K562 (cell line): ENCODE measurements at regions not wholly inside any gene's neighbourhood (a gene's known extent, or its start where the extent isn't known, plus 50 kb on each side); places are given as distances from the start of the nearest gene placed in this dataset.

Experiments
- BMI1 ChIP-seq: fragments of 150-350 bp; IDR thresholded peaks from 2 replicates; pipeline ENCODE4 v1.6.1; 2014; ENCODE audit warnings: low read length
- CC2D1A ChIP-seq: fragments of 450-650 bp; IDR thresholded peaks from 2 replicates; pipeline ENCODE4 v1.6.1; 2017; ENCODE audit warnings: mild to moderate bottlenecking
- CHD1 ChIP-seq: fragments of 200-600 bp; sonication (generic); IDR thresholded peaks from one replicate; pipeline ENCODE4 v1.6.1; 2012; ENCODE audit warnings: mild to moderate bottlenecking, moderate library complexity, low read length, inconsistent platforms
- DACH1 ChIP-seq: fragments of 450-650 bp; IDR thresholded peaks from 2 replicates; pipeline ENCODE4 v1.6.1; 2018; ENCODE audit not compliant: partially characterized antibody
- FOXA3 ChIP-seq, 2 experiments: fragments of 450-650 bp in 1 of 2; sonication (generic) in 1 of 2; formaldehyde crosslinking; IDR thresholded peaks in 1 of 2; conservative IDR thresholded peaks in 1 of 2; 2 replicates each; pipeline versions ENCODE4 v1.4.0 to v1.8.0; 2020 to 2022; ENCODE audit warnings: mild to moderate bottlenecking in 2 of 2, missing genetic modification reagents in 1 of 2
- FOXK1 ChIP-seq: sonication (generic); formaldehyde crosslinking; IDR thresholded peaks from 2 replicates; pipeline ENCODE4 v1.8.0; 2022; ENCODE audit warnings: missing genetic modification reagents, mild to moderate bottlenecking, borderline replicate concordance
- KHSRP ChIP-seq: fragments of 450-650 bp; IDR thresholded peaks from 2 replicates; pipeline ENCODE4 v1.6.1; 2017
- NRF1 ChIP-seq, 2 experiments: fragments of 450-650 bp; IDR thresholded peaks in 1 of 2; conservative IDR thresholded peaks in 1 of 2; 2 replicates each; pipeline ENCODE4 v1.6.1; 2014; ENCODE audit warnings: mild to moderate bottlenecking in 2 of 2
- RBBP5 ChIP-seq: fragments of 200-600 bp; sonication (generic); IDR thresholded peaks from 2 replicates; pipeline ENCODE4 v1.6.1; 2012; ENCODE audit warnings: borderline replicate concordance, mild to moderate bottlenecking, low read length, control low read depth, inconsistent platforms; ENCODE audit not compliant: insufficient read depth, poor library complexity, severe bottlenecking
- SIN3B ChIP-seq: fragments of 450-650 bp; IDR thresholded peaks from 2 replicates; pipeline ENCODE4 v1.6.1; 2017; ENCODE audit warnings: low read depth, mild to moderate bottlenecking, moderate library complexity
- STAT5B ChIP-seq: fragments of 250-450 bp; sonication (Bioruptor Pico); IDR thresholded peaks from 2 replicates; pipeline ENCODE4 v1.8.0; 2021; ENCODE audit warnings: mild to moderate bottlenecking, inconsistent platforms
- TAF9B ChIP-seq: fragments of 450-650 bp; IDR thresholded peaks from 2 replicates; pipeline ENCODE4 v1.6.1; 2018; ENCODE audit warnings: mild to moderate bottlenecking; ENCODE audit not compliant: partially characterized antibody
- ZNF143 ChIP-seq: sonication (generic); formaldehyde crosslinking; IDR thresholded peaks from 2 replicates; pipeline ENCODE4 v1.9.0; 2022; ENCODE audit warnings: mild to moderate bottlenecking, missing genetic modification reagents
- ZNF408 ChIP-seq: fragments of 250-450 bp; sonication (Bioruptor Pico); IDR thresholded peaks from 2 replicates; pipeline ENCODE4 v1.4.0; 2020; ENCODE audit warnings: low read depth, mild to moderate bottlenecking, moderate library complexity
- ZNF76 ChIP-seq: fragments of 250-450 bp; sonication (Bioruptor Pico); IDR thresholded peaks from 2 replicates; pipeline ENCODE4 v1.4.0; 2020; ENCODE audit warnings: mild to moderate bottlenecking, moderate library complexity, borderline replicate concordance
- ZSCAN29 ChIP-seq: fragments of 450-650 bp; IDR thresholded peaks from 2 replicates; pipeline ENCODE4 v1.6.1; 2017
- TF ChIP-seq, protein P1 (sequence below): fragments of 450-650 bp; IDR thresholded peaks from 2 replicates; pipeline ENCODE4 v1.7.1; 2018; ENCODE audit warnings: mild to moderate bottlenecking, low read depth; ENCODE audit not compliant: partially characterized antibody
- TF ChIP-seq, protein P2 (sequence below): sonication (generic); formaldehyde crosslinking; IDR thresholded peaks from 2 replicates; pipeline ENCODE4 v1.8.0; 2022; ENCODE audit warnings: missing genetic modification reagents, mild to moderate bottlenecking, borderline replicate concordance
- TF ChIP-seq, protein P3 (sequence below): sonication (generic); formaldehyde crosslinking; IDR thresholded peaks from 2 replicates; pipeline ENCODE4 v1.8.0; 2022; ENCODE audit warnings: mild to moderate bottlenecking, missing genetic modification reagents, borderline replicate concordance
- TF ChIP-seq, protein P4 (sequence below): fragments of 450-650 bp; formaldehyde crosslinking; IDR thresholded peaks from 2 replicates; pipeline ENCODE4 v1.4.0; 2020; ENCODE audit warnings: mild to moderate bottlenecking, moderate library complexity

DNA sequence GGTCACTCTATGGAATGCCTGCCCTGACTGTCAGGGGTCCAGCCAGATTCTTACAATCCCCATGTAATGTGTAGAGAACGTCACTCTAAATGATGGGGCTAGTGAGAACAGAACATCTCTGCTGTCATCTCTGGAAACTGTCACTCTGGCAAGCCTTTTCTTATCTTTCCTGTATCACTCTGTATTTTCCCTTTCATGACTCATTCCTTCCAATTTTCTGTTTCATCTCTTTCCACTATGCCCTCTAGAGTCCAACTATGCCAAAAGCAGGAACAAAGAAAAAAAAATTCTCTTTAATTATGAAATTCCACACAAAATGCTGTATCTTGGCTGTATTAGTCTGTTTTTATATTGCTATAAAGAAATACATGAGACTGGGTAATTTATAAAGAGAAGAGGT is 608.8 kb downstream of the ADCYAP1 start (continued):
- TF ChIP-seq, protein P1, sequence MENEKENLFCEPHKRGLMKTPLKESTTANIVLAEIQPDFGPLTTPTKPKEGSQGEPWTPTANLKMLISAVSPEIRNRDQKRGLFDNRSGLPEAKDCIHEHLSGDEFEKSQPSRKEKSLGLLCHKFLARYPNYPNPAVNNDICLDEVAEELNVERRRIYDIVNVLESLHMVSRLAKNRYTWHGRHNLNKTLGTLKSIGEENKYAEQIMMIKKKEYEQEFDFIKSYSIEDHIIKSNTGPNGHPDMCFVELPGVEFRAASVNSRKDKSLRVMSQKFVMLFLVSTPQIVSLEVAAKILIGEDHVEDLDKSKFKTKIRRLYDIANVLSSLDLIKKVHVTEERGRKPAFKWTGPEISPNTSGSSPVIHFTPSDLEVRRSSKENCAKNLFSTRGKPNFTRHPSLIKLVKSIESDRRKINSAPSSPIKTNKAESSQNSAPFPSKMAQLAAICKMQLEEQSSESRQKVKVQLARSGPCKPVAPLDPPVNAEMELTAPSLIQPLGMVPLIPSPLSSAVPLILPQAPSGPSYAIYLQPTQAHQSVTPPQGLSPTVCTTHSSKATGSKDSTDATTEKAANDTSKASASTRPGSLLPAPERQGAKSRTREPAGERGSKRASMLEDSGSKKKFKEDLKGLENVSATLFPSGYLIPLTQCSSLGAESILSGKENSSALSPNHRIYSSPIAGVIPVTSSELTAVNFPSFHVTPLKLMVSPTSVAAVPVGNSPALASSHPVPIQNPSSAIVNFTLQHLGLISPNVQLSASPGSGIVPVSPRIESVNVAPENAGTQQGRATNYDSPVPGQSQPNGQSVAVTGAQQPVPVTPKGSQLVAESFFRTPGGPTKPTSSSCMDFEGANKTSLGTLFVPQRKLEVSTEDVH, result peak; percentile 49
- TF ChIP-seq ZNF76 (0 out of 2 replicates have a peak, but pooled peaks have one; percentile 31), ZNF408 (CRISPR knock-in tag) (no peak), KHSRP (no peak), FOXA3 (CRISPR knock-in tag; conservative IDR thresholded peaks at IDR 0.05 in 1 of 2, IDR thresholded peaks at IDR 0.05 in 1 of 2) (no peak), RBBP5 (no peak), SIN3B (no peak), ZSCAN29 (no peak), STAT5B (CRISPR knock-in tag) (no peak), DACH1 (no peak), NRF1 (conservative IDR thresholded peaks at IDR 0.05 in 1 of 2, IDR thresholded peaks at IDR 0.05 in 1 of 2) (no peak), ZNF143 (CRISPR knock-in tag) (no peak), BMI1 (no peak), CHD1 (no peak), FOXK1 (CRISPR knock-in tag) (no peak), TAF9B (no peak), CC2D1A (0 out of 2 replicates have a peak, but pooled peaks have one; percentile 35)
- TF ChIP-seq, protein P2, sequence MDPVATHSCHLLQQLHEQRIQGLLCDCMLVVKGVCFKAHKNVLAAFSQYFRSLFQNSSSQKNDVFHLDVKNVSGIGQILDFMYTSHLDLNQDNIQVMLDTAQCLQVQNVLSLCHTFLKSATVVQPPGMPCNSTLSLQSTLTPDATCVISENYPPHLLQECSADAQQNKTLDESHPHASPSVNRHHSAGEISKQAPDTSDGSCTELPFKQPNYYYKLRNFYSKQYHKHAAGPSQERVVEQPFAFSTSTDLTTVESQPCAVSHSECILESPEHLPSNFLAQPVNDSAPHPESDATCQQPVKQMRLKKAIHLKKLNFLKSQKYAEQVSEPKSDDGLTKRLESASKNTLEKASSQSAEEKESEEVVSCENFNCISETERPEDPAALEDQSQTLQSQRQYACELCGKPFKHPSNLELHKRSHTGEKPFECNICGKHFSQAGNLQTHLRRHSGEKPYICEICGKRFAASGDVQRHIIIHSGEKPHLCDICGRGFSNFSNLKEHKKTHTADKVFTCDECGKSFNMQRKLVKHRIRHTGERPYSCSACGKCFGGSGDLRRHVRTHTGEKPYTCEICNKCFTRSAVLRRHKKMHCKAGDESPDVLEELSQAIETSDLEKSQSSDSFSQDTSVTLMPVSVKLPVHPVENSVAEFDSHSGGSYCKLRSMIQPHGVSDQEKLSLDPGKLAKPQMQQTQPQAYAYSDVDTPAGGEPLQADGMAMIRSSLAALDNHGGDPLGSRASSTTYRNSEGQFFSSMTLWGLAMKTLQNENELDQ (CRISPR knock-in tag), result no peak
- TF ChIP-seq, protein P3, sequence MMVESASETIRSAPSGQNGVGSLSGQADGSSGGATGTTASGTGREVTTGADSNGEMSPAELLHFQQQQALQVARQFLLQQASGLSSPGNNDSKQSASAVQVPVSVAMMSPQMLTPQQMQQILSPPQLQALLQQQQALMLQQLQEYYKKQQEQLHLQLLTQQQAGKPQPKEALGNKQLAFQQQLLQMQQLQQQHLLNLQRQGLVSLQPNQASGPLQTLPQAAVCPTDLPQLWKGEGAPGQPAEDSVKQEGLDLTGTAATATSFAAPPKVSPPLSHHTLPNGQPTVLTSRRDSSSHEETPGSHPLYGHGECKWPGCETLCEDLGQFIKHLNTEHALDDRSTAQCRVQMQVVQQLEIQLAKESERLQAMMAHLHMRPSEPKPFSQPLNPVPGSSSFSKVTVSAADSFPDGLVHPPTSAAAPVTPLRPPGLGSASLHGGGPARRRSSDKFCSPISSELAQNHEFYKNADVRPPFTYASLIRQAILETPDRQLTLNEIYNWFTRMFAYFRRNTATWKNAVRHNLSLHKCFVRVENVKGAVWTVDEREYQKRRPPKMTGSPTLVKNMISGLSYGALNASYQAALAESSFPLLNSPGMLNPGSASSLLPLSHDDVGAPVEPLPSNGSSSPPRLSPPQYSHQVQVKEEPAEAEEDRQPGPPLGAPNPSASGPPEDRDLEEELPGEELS, result no peak
- TF ChIP-seq, protein P4, sequence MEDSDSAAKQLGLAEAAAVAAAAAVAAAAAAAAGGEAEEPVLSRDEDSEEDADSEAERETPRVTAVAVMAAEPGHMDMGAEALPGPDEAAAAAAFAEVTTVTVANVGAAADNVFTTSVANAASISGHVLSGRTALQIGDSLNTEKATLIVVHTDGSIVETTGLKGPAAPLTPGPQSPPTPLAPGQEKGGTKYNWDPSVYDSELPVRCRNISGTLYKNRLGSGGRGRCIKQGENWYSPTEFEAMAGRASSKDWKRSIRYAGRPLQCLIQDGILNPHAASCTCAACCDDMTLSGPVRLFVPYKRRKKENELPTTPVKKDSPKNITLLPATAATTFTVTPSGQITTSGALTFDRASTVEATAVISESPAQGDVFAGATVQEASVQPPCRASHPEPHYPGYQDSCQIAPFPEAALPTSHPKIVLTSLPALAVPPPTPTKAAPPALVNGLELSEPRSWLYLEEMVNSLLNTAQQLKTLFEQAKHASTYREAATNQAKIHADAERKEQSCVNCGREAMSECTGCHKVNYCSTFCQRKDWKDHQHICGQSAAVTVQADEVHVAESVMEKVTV (CRISPR knock-in tag), result 0 out of 2 replicates have a peak, but pooled peaks have one; percentile 33
